C1 segment of cervical spinal cord (tissue), 14 donors: ENCODE measurements at regions not wholly inside any gene's neighbourhood (a gene's known extent, or its start where the extent isn't known, plus 50 kb on each side); places are given as distances from the start of the nearest gene placed in this dataset.
"Not testable (repeated sequence)": the region's sequence is repeated elsewhere in the genome, so short reads cannot be mapped to it uniquely, and the experiment has no call there.

Source experiments
- DNase-seq, 14 donors: peaks; one replicate each; lab custom pipeline; 2025; lab: John Stamatoyannopoulos, UW

- DNase-seq, result no peak
These were observed 1678.6 kb upstream of the CELF4 start for GRCh38 chr18:39244242-39244641.

DNA sequence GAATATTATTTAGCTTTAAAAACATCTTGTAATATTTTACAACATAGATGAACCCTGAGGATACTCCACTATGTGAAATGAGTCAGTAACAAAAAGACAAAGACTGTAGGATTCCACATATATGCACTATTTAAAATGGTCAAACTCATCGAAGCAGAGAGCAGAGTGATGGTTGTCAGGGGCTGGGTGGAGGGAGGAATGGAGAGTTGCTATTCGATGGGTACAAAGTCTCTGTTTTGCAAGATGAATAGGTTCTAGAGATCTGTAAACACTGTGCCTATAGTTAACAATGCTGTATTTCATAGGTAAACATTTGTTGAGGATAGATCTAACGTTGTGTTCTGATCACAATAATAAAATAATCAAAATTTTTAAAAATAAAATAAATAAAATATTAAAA, 1675.9 kb upstream of the CELF4 start:
- no peak for DNase-seq

GRCh38 chr18:39238981-39239660, 1673.5 kb upstream of the CELF4 start:
- DNase-seq, result no peak

DNA sequence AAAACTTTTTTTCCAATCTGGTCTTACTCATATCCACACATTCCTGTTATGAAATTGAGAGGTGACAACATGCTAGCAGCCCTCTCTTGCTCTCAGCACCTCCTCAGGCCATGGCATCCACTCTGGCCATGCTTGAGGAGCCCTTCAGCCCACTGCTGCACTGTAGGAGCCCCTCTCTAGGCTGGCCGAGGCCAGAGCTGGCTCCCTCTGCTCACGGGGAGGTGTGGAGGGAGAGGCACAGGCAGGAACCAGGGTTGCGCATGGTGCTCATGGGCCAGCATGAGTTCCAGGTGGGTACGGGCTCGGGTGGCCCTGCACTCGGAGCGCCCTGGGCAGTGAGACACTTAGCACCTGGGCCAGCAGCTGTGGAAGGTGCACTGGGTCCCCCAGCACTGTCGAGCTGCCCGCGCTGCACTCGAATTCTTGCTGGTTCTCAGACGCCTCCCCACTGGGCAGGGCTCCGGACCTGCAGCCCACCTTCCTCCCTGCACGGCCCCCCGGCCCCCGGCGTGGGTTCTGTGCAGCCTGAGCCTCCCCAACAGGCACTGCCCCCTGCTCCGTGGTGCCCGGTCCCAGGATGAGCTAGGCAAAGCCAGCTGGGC, 1669.6 kb upstream of the CELF4 start:
- no peak for DNase-seq

DNA sequence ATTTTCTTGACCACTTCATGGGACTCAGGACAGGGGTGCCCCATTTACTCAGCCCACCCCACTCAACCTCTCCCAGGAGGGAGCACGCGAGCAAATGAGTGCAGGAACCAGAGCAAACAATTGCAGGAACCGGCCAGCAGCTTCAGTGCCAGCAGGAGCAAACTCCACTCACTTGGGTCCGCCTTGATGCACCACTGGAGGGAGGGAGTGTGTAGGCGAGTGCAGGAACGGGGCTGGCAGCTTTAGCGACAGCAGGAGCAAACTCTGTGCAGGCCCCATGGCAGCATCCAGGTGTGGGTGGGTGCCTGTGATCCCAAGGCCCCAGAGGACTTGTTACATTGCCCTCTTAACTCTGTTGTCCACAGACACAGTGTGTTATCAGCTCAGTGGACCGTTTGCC, 1667.3 kb upstream of the CELF4 start:
- DNase-seq, result no peak

DNA sequence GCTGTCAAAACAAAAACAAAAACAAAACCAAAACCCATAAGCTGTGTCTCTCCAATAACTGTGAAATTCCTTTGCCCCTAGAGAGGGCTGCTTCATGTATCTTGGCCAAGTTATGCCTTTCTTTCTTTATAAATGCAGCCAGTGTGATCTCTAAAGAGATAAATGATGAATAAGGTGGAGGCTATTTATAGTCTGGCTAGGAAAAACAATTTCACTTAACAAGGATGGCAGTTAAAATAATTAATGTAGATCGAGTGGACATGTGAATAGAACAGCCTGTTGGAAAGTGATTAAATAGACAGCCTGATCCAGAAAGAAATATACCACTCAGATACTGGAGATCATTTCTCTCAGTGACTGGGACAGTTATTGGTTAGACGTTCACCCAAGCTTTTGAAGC, 1666.9 kb upstream of the CELF4 start:
- DNase-seq, result no peak

DNA sequence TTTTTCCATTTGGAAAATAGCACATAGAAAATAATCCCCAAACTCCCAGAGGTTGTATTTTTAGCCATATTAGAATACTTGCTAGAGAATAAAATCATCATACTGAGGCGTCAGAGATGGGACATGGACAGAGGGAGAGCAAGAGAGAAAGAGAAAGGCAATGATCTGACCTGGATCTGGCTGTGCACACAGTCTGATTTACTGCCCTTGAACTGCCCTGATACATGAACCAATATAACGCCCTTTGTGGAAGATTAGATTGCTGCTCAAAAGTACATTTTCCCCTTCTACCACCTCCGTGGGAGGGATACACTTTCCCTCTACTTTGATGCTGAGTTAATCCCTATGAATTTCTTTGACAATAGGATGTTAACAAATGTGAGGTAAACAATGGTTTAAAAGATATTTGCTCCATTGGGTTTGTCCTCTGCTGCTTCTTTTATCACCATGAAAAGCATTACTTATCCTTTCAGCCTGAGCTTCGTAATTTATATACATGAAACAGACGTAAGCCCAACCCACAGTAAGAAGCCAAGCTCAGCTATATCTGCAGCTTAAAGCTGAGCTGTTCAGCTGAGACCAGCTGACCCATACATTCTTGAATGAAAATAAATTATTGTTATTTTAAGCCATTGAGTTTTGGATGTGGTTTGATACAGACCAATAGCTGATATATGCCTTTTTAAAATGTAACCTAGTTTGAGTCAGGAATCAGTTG, 1664.6 kb upstream of the CELF4 start:
- no peak for DNase-seq

- DNase-seq, result not testable (repeated sequence)
These were observed 1662.2 kb upstream of the CELF4 start for GRCh38 chr18:39227769-39228168.

- no peak for DNase-seq
These were observed 1659.8 kb upstream of the CELF4 start for GRCh38 chr18:39225373-39225772.

DNA sequence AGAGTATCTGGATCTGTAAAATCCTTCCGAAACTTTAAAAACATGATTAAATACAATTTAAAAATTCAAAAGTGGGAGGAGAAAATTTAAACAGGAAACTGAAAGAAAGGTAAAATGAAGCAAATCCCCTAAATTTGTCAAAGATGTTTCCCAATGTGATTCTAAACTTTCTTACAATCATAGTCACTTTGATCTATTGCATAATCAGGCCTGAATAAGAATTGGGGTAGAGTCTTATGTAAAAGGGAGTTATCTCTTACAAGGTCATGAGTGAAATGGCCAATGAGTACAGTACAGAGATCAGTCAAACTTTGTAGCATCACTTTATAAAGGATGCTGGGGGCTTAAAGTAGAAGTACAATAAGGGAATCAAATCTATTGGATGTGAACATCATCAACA, 1657.7 kb upstream of the CELF4 start:
- no peak for DNase-seq

- DNase-seq, result no peak
These were observed 1650.3 kb upstream of the CELF4 start for GRCh38 chr18:39215920-39216319.

GRCh38 chr18:39211461-39211860, 1645.9 kb upstream of the CELF4 start:
- DNase-seq, result no peak

GRCh38 chr18:39209173-39209572, 1643.6 kb upstream of the CELF4 start:
- DNase-seq, result no peak

GRCh38 chr18:39208729-39209128, 1643.1 kb upstream of the CELF4 start:
- DNase-seq, result no peak

- no peak for DNase-seq
These were observed 1642.6 kb upstream of the CELF4 start for GRCh38 chr18:39208190-39208589.

- not testable (repeated sequence) for DNase-seq
These were observed 1641.0 kb upstream of the CELF4 start for GRCh38 chr18:39206398-39207103.

DNA sequence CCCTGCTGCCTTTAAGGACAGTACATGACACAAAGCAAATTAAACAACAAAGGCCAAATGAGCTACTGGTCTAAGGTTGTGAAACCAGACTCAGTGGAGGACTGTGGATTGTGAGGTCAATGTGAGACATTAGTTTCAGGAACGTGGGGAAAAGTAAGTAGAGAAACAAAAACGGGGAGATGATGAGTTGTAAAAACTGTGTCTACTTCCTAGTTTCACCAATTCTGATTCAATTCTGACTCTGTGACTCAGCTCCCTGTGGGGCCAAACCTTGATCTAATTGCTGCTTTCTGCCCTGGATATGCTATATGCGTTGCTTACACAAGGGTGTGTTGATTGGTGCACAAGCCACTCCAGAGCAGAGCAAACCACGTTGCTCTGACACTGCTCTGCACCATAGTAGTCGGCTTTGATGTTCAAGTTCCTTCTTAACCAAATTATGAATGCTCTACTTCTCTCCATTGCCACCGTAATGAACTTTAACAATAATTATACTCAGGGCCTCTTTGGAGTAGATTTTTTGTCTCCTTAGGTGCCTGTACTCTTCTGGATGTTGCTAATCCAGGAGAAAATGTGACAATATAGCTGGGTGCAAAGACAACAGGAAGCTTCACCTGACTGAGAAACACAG, 1640.1 kb upstream of the CELF4 start:
- DNase-seq, result no peak

DNA sequence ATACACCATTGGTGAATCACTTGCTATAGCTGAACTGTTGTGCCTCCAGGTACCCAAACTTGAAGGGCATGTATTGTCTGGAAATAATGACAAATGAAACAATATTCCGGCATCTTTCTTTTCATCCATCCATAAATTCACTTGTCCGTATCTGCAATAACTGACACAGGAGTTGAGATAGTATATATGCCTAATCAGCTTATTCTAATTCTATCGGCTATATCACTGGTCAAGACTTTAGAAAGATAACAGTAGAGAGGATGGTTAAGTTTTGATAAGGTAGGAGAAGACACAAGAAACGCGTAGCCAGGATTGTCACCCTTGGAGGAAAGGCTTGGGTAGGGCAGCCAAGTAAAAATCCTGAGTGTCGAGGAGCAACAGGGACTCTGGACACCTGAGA, 1634.6 kb upstream of the CELF4 start:
- no peak for DNase-seq

GRCh38 chr18:39199231-39199855, 1633.7 kb upstream of the CELF4 start:
- peak in 1 of 14 donors; percentile 77 for DNase-seq

DNA sequence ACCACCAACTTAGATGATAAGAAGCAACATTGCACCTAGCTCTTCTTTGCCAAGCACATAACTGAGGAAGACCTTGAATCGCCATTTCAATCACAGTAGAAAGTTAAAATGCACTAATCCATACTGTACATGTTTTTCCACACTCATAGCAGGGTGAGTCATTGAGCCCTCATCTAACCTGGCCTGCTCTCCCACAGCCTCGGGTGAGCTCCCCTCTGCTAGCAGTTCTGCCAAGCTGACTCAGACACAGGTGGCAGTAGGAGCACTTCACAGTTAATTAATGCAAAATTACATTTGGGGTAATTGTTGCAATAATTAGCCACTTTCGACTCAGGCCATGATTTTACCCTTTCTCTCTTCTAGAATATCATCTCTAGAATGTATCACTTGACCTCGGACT, 1632.8 kb upstream of the CELF4 start:
- peak in 1 of 14 donors; percentile 45 for DNase-seq

GRCh38 chr18:39191931-39192330, 1626.3 kb upstream of the CELF4 start:
- DNase-seq, result no peak
